NB4 (cell line): ENCODE measurements at regions not wholly inside any gene's neighbourhood (a gene's known extent, or its start where the extent isn't known, plus 50 kb on each side); places are given as distances from the start of the nearest gene placed in this dataset.
A peak's percentile ranks its signal among the peaks of the same experiment; 100 is the strongest.

Experiments
- DNase-seq: peaks from one replicate; pipeline ENCODE4 v3.0.0; 2010; ENCODE audit warnings: low read depth
- H3K4me3 ChIP-seq: one replicate; pipeline ENCODE4 v1.5.1; 2011; ENCODE audit warnings: mild to moderate bottlenecking, low read depth, low read length, moderate library complexity
- CTCF ChIP-seq: IDR thresholded peaks from one replicate; pipeline ENCODE4 v1.5.1; 2012; ENCODE audit warnings: low read depth, low read length
- MAX ChIP-seq: IDR thresholded peaks from 2 replicates; pipeline ENCODE4 v1.6.1; 2011; ENCODE audit warnings: low read depth, low read length
- MYC ChIP-seq: IDR thresholded peaks from 2 replicates; pipeline ENCODE4 v1.6.1; 2011; ENCODE audit warnings: low read depth, low read length
- POLR2A ChIP-seq: IDR thresholded peaks from 2 replicates; pipeline ENCODE4 v1.6.1; 2011; ENCODE audit warnings: mild to moderate bottlenecking; ENCODE audit not compliant: insufficient read length; ENCODE audit errors: extremely low read depth

DNA sequence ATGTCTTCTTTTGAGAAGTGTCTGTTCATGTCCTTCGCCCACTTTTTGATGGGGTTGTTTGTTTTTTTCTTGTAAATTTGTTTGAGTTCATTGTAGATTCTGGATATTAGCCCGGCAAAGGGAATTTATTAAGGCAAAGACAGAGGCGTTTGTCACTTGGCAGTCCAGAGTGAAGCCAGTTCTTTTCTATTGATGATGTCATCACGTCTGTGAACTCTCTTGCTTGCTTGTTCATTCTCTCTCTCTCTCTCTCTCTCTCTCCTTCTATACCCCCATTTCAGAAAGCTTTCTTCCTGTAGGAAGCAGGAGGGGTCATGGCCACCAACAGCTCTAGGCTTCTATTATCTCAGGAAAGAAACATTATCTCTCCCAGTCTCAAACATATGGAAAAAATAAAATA is 291.3 kb downstream of the OMA1 start:
- TF ChIP-seq CTCF (no peak), MAX (no peak), MYC (no peak), POLR2A (no peak)
- DNase-seq: no peak
- no peak overlapping the region for H3K4me3 ChIP-seq

GRCh38 chr1:58251430-58252073 is 295.0 kb downstream of the OMA1 start:
- no peak overlapping the region for H3K4me3 ChIP-seq
- TF ChIP-seq CTCF: no peak
- no peak for TF ChIP-seq MAX
- no peak for TF ChIP-seq POLR2A
- peak; percentile 36 for DNase-seq

GRCh38 chr1:58250587-58250948 is 296.0 kb downstream of the OMA1 start:
- TF ChIP-seq POLR2A (no peak), MAX (no peak), MYC (no peak), CTCF (no peak)
- DNase-seq: no peak

DNA sequence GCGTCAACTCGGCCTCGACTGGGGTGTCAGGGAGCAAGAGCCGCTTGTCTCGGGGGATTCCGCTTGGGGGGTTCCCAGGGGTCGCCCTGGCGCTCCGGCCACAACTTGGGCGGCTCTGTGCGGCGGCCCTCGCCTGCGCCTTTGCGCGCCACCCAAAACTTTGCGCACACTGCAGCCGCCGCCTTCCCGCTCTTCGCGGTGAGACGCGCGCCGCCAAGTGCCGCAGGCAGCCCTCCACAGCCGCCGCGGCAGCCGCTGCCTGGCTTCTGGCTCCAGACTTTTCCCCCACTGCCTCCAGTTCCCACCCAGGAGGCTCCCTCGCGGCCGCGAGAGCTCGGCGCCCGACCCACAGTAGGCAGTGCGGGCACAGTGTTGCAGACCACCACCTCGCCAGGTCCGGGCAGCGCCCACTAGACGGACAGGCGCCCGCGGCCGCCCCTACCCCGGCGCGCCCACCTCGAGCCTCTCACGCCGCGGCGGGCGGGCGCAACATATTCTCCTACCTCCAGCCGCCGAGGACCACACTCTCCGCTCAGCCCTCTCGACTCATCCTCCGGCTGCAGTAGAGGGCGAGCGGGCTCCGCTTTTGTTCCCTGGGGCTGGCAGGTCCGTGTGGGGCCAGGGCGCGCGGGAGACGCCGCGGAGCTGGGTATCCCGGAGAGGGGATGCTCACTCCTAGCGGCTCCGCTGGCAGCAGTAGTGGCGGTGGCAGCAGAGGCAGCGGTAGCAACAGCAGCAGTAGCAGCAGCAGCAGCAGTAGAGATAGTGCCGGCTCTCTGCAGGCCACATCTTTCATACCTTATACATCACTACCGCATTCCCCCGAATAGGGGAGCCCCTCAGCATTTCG is 296.6 kb downstream of the OMA1 start:
- TF ChIP-seq POLR2A: no peak
- TF ChIP-seq CTCF: no peak
- TF ChIP-seq MYC: no peak
- no peak for TF ChIP-seq MAX
- no peak for DNase-seq
- H3K4me3 ChIP-seq: no peak overlapping the region

More at GRCh38 chr1:58250587-58250948, 296.0 kb downstream of the OMA1 start:
- no peak overlapping the region for H3K4me3 ChIP-seq

- H3K4me3 ChIP-seq: no peak overlapping the region
- TF ChIP-seq CTCF: no peak
- TF ChIP-seq POLR2A: no peak
- TF ChIP-seq MAX: no peak
- TF ChIP-seq MYC: no peak
- DNase-seq: no peak
Measured at GRCh38 chr1:58249388-58249736, 297.2 kb downstream of the OMA1 start.
